ENCODE measurements at regions not wholly inside any gene's neighbourhood (a gene's known extent, or its start where the extent isn't known, plus 50 kb on each side); places are given as distances from the start of the nearest gene placed in this dataset.

DNA sequence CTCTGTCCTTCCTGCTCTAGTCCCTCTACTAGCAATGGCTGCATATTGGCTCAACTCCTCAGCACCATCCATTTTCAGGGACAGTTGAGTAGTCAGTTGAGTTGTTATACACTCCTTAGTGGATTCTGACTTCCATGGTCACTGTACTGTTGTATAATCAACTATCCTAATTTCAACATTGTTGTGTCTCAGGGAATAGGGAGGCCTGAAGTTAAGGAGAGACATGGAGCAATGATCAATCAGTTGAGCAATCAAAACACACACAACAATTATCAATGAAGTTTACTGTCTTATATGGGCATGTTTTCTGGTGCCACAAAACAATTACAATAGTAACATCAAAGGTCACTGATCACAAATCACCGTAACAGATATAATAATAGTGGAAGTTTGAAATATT lies 255.9 kb downstream of the KCNC2 start:
- peaks cover 11% of the 10 kb centered on the region for H3K9me3 Mint-ChIP-seq (ENCODE audit: low read depth, unreplicated experiment)
- no peaks in the 10 kb centered on the region for H3K36me3 Mint-ChIP-seq (ENCODE audit: insufficient read depth, unreplicated experiment)
- TF ChIP-seq, protein P1, sequence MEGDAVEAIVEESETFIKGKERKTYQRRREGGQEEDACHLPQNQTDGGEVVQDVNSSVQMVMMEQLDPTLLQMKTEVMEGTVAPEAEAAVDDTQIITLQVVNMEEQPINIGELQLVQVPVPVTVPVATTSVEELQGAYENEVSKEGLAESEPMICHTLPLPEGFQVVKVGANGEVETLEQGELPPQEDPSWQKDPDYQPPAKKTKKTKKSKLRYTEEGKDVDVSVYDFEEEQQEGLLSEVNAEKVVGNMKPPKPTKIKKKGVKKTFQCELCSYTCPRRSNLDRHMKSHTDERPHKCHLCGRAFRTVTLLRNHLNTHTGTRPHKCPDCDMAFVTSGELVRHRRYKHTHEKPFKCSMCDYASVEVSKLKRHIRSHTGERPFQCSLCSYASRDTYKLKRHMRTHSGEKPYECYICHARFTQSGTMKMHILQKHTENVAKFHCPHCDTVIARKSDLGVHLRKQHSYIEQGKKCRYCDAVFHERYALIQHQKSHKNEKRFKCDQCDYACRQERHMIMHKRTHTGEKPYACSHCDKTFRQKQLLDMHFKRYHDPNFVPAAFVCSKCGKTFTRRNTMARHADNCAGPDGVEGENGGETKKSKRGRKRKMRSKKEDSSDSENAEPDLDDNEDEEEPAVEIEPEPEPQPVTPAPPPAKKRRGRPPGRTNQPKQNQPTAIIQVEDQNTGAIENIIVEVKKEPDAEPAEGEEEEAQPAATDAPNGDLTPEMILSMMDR (IDR thresholded peaks at IDR 0.05; ENCODE audit: unreplicated experiment): no peak
- CTCF ChIA-PET: no interaction called here
- BruUV-seq (replicated peaks): no TSS peak
- H3K27ac Mint-ChIP-seq (ENCODE audit: unreplicated experiment): no peak overlapping the region
- intact Hi-C loops (cut with micrococcal nuclease; ENCODE audit: unreplicated experiment): no loop called here
- H3K4me3 Mint-ChIP-seq (ENCODE audit: low read depth, unreplicated experiment): no peak overlapping the region
- peaks cover 2% of the 10 kb centered on the region for H3K4me1 Mint-ChIP-seq (ENCODE audit: low read depth, unreplicated experiment)
- no peak for DNase-seq
- no peaks in the 10 kb centered on the region for H3K27me3 Mint-ChIP-seq (ENCODE audit: unreplicated experiment)

DNA sequence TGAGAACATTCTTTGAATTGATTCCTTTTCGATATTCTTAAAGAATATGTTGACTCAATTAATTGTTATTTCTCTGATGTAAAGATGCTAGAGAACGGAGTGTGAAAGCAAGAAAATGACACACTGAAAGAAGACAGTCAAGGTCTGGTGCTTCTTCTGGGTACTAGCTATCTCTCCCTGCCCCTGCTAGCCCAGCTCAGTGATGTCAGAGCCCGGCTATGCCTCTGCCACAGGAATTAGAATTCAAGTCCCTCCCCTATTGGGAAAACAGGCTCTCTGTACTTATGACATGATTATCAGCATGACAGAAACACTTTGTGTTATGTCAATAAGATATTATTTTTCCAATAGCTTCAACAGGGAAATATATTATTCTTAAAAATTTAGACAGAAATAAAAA lies 252.4 kb downstream of the KCNC2 start:
- intact Hi-C loops (cut with micrococcal nuclease; ENCODE audit: unreplicated experiment): no loop called here
- no peak overlapping the region for H3K4me3 Mint-ChIP-seq (ENCODE audit: low read depth, unreplicated experiment)
- TF ChIP-seq, protein P1 (IDR thresholded peaks at IDR 0.05; ENCODE audit: unreplicated experiment): no peak
- CTCF ChIA-PET: no interaction called here
- H3K4me1 Mint-ChIP-seq (ENCODE audit: low read depth, unreplicated experiment): peaks cover 9% of the 10 kb centered on the region
- H3K9me3 Mint-ChIP-seq (ENCODE audit: low read depth, unreplicated experiment): peaks cover 11% of the 10 kb centered on the region
- H3K27ac Mint-ChIP-seq (ENCODE audit: unreplicated experiment): no peak overlapping the region
- no peaks in the 10 kb centered on the region for H3K27me3 Mint-ChIP-seq (ENCODE audit: unreplicated experiment)
- no peaks in the 10 kb centered on the region for H3K36me3 Mint-ChIP-seq (ENCODE audit: insufficient read depth, unreplicated experiment)
- BruUV-seq (replicated peaks): no TSS peak
- DNase-seq: no peak

DNA sequence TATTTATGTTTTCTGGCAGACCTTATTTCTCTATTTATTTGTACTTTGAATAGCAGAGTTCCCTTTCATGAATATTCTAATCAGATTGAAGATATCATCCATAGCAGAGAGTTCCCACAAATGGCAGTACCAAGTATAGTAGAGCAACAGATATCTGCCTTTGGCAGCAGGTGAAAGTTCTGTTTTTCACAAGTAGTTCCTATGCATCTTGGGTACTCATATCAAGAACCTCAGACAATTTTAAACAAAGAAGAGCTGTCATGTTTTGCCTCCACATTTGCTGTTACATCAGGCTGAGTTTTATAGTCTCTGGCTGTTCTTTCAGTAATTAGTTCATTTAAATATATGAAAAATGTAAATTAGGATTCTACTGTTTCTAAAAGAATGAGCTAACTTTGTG lies 252.0 kb downstream of the KCNC2 start:
- BruUV-seq (replicated peaks): no TSS peak
- TF ChIP-seq, protein P1 (IDR thresholded peaks at IDR 0.05; ENCODE audit: unreplicated experiment): no peak
- intact Hi-C loops (cut with micrococcal nuclease; ENCODE audit: unreplicated experiment): no loop called here
- no peak for DNase-seq
- no peak overlapping the region for H3K27ac Mint-ChIP-seq (ENCODE audit: unreplicated experiment)
- H3K27me3 Mint-ChIP-seq (ENCODE audit: unreplicated experiment): no peaks in the 10 kb centered on the region
- H3K9me3 Mint-ChIP-seq (ENCODE audit: low read depth, unreplicated experiment): peaks cover 11% of the 10 kb centered on the region
- H3K36me3 Mint-ChIP-seq (ENCODE audit: insufficient read depth, unreplicated experiment): no peaks in the 10 kb centered on the region
- CTCF ChIA-PET: no interaction called here
- no peak overlapping the region for H3K4me3 Mint-ChIP-seq (ENCODE audit: low read depth, unreplicated experiment)
- peaks cover 9% of the 10 kb centered on the region for H3K4me1 Mint-ChIP-seq (ENCODE audit: low read depth, unreplicated experiment)

DNA sequence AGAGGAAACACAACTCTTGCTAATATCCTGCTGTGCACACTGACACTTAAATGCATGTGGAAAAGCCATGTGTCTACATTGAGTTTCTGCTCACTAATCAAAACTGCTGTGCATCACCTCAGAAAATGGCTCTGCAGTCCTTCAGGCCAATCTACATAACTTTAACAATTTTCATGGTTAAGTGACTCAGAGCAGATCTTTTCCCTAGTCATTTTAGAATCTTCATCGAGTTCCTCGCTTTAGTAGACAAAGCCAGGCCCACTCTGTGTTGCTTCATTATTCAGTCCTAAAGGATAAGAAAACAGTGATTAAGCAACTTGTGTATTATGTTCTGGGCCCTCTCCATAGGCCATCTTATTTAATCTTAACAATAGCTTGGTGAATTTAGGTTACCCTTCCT lies 250.0 kb downstream of the KCNC2 start:
- peaks cover 8% of the 10 kb centered on the region for H3K9me3 Mint-ChIP-seq (ENCODE audit: low read depth, unreplicated experiment)
- no peak for DNase-seq
- H3K4me3 Mint-ChIP-seq (ENCODE audit: low read depth, unreplicated experiment): no peak overlapping the region
- no TSS peak for BruUV-seq (replicated peaks)
- no peak overlapping the region for H3K27ac Mint-ChIP-seq (ENCODE audit: unreplicated experiment)
- CTCF ChIA-PET: no interaction called here
- intact Hi-C loops (cut with micrococcal nuclease; ENCODE audit: unreplicated experiment): no loop called here
- H3K4me1 Mint-ChIP-seq (ENCODE audit: low read depth, unreplicated experiment): peaks cover 24% of the 10 kb centered on the region
- TF ChIP-seq, protein P1 (IDR thresholded peaks at IDR 0.05; ENCODE audit: unreplicated experiment): no peak
- H3K27me3 Mint-ChIP-seq (ENCODE audit: unreplicated experiment): no peaks in the 10 kb centered on the region
- peaks cover 4% of the 10 kb centered on the region for H3K36me3 Mint-ChIP-seq (ENCODE audit: insufficient read depth, unreplicated experiment)

Data from Calu3 (cell line).